SK-N-SH treated with all-trans-retinoic acid at 6 μM for 48 hours (cell line): ENCODE measurements at regions not wholly inside any gene's neighbourhood (a gene's known extent, or its start where the extent isn't known, plus 50 kb on each side); places are given as distances from the start of the nearest gene placed in this dataset.
"Not testable (repeated sequence)": the region's sequence is repeated elsewhere in the genome, so short reads cannot be mapped to it uniquely, and the experiment has no call there.

Experiments
- ATAC-seq: fragments of 200-7000 bp; cut with Tn5 transposase; 3 replicates; pipeline ENCODE4 v1.9.1; 2020; ENCODE audit warnings: mild to moderate bottlenecking, moderate library complexity
- CREB5 ChIP-seq: fragments of 250-450 bp; sonication (Bioruptor Pico); IDR thresholded peaks from 2 replicates; pipeline ENCODE4 v1.5.1; 2020; ENCODE audit warnings: low read depth, mild to moderate bottlenecking, moderate library complexity
- CSDC2 ChIP-seq: fragments of 250-450 bp; sonication (Bioruptor Pico); IDR thresholded peaks from 2 replicates; pipeline ENCODE4 v1.5.0; 2020; ENCODE audit warnings: mild to moderate bottlenecking, moderate library complexity
- CSRNP3 ChIP-seq: fragments of 250-450 bp; sonication (Bioruptor Pico); IDR thresholded peaks from 2 replicates; pipeline ENCODE4 v1.5.1; 2021; ENCODE audit warnings: mild to moderate bottlenecking, moderate library complexity
- ESRRG ChIP-seq: fragments of 250-450 bp; sonication (Bioruptor Pico); IDR thresholded peaks from 2 replicates; pipeline ENCODE4 v1.6.1; 2021; ENCODE audit warnings: mild to moderate bottlenecking
- OSR1 ChIP-seq: fragments of 250-450 bp; sonication (Bioruptor Pico); IDR thresholded peaks from 2 replicates; pipeline ENCODE4 v1.8.0; 2022; ENCODE audit warnings: moderate library complexity, mild to moderate bottlenecking, inconsistent platforms
- PATZ1 ChIP-seq: fragments of 250-450 bp; sonication (Bioruptor Pico); IDR thresholded peaks from 2 replicates; pipeline ENCODE4 v1.8.0; 2020; ENCODE audit warnings: mild to moderate bottlenecking, moderate library complexity, borderline replicate concordance
- PPARA ChIP-seq: fragments of 250-450 bp; sonication (Bioruptor Pico); IDR thresholded peaks from 2 replicates; pipeline ENCODE4 v1.5.0; 2020; ENCODE audit warnings: mild to moderate bottlenecking, borderline replicate concordance
- RARB ChIP-seq: fragments of 250-450 bp; sonication (Bioruptor Pico); IDR thresholded peaks from 2 replicates; pipeline ENCODE4 v1.8.0; 2021; ENCODE audit warnings: mild to moderate bottlenecking, moderate library complexity
- SNAI2 ChIP-seq: fragments of 250-450 bp; sonication (Bioruptor Pico); IDR thresholded peaks from 2 replicates; pipeline ENCODE4 v1.5.0; 2020; ENCODE audit warnings: mild to moderate bottlenecking, moderate library complexity
- TOX ChIP-seq: fragments of 250-450 bp; sonication (Bioruptor Pico); IDR thresholded peaks from 2 replicates; pipeline ENCODE4 v1.8.0; 2021; ENCODE audit warnings: mild to moderate bottlenecking, moderate library complexity, borderline replicate concordance
- ZFP3 ChIP-seq: fragments of 250-450 bp; sonication (Bioruptor Pico); IDR thresholded peaks from 2 replicates; pipeline ENCODE4 v1.5.0; 2020; ENCODE audit warnings: mild to moderate bottlenecking, moderate library complexity
- ZFP30 ChIP-seq: fragments of 450-650 bp; formaldehyde crosslinking; IDR thresholded peaks from 2 replicates; pipeline ENCODE4 v1.5.0; 2022; ENCODE audit warnings: mild to moderate bottlenecking, moderate library complexity
- ZNF565 ChIP-seq: fragments of 450-650 bp; formaldehyde crosslinking; conservative IDR thresholded peaks from 2 replicates; pipeline ENCODE4 v1.5.0; 2020; ENCODE audit warnings: low read depth, mild to moderate bottlenecking, moderate library complexity
- ZNF70 ChIP-seq: fragments of 450-650 bp; formaldehyde crosslinking; IDR thresholded peaks from 2 replicates; pipeline ENCODE4 v1.5.0; 2020; ENCODE audit warnings: mild to moderate bottlenecking, moderate library complexity
- ZNF8 ChIP-seq: fragments of 450-650 bp; formaldehyde crosslinking; IDR thresholded peaks from 2 replicates; pipeline ENCODE4 v1.5.0; 2020; ENCODE audit warnings: mild to moderate bottlenecking, moderate library complexity
- TF ChIP-seq, protein P1 (sequence below): fragments of 250-450 bp; sonication (Bioruptor Pico); IDR thresholded peaks from 2 replicates; pipeline ENCODE4 v1.8.0; 2021; ENCODE audit warnings: low read depth, mild to moderate bottlenecking, moderate library complexity, borderline replicate concordance

- TF ChIP-seq OSR1 (no peak), SNAI2 (CRISPR knock-in tag) (no peak), ZNF70 (CRISPR knock-in tag) (no peak)
These were observed 136.6 kb upstream of the ATXN7L3B start (continued) for GRCh38 chr12:74401035-74401434.

GRCh38 chr12:74401966-74402365, 135.7 kb upstream of the ATXN7L3B start:
- TF ChIP-seq SNAI2 (CRISPR knock-in tag), result no peak
- no peak for TF ChIP-seq ZNF8 (CRISPR knock-in tag)
- no peak for TF ChIP-seq CREB5 (CRISPR knock-in tag)
- ATAC-seq, result no peak

GRCh38 chr12:74403221-74403470, 134.5 kb upstream of the ATXN7L3B start:
- not testable (repeated sequence) for ATAC-seq

DNA sequence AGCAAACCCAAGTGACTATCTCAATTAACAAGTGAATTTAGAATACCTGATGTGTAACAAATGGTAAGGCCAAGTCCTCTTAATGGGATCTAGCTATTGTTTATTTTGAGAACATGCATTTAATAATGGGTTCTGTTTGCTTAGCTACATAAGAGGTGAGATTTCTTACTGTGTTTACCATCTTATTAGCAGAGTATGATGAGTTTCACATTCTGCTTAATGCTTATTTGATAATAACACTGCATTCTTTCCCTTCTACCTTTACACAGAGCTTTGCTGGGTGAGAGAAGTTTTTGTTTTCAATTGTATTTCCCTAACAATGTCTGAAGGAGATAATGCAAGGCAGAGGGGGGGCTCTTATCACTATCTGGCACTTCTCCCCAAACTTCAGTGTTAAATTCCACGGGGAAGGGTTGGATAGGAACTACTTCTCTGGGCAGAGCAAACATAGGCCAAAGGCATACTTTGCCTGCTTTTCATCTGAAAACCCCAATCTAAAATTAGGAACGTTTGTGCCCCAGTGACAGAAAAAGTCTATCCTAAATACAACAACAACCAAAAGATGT, 129.0 kb upstream of the ATXN7L3B start:
- no peak for ATAC-seq

DNA sequence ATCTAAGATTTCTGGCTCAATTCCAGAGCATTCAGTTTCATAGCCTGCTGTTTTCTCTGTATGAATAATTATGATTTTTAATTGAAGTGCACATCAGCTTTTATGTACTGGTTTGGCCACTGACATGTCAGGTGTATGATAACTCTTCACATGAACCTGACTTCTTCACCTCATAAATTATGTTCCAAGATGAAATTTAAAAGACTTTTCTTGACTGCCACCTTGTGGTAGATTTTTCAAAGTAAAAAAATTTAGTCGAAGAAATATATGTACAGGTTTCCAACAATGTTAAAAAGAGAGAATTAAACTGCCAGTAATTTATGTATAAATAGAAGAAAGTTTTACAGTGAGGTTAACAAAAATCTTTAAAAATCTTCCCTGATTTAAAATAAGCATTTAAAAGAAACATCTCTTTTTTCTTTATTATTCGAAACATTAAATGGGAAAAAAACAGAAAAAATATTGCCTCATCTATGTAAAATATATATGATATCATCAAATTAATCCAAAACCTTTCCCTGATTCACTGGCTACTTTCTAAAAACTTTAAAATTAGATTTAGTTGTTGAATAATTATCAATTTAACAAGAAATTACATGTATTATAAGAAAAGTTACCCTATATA, 124.9 kb upstream of the ATXN7L3B start:
- no peak for TF ChIP-seq OSR1
- no peak for TF ChIP-seq PATZ1 (CRISPR knock-in tag)
- no peak for TF ChIP-seq CSDC2 (CRISPR knock-in tag)
- TF ChIP-seq ZNF8 (CRISPR knock-in tag), result no peak
- TF ChIP-seq, protein P1, sequence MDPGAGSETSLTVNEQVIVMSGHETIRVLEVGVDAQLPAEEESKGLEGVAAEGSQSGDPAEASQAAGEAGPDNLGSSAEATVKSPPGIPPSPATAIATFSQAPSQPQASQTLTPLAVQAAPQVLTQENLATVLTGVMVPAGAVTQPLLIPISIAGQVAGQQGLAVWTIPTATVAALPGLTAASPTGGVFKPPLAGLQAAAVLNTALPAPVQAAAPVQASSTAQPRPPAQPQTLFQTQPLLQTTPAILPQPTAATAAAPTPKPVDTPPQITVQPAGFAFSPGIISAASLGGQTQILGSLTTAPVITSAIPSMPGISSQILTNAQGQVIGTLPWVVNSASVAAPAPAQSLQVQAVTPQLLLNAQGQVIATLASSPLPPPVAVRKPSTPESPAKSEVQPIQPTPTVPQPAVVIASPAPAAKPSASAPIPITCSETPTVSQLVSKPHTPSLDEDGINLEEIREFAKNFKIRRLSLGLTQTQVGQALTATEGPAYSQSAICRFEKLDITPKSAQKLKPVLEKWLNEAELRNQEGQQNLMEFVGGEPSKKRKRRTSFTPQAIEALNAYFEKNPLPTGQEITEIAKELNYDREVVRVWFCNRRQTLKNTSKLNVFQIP (CRISPR knock-in tag), result no peak
- no peak for TF ChIP-seq TOX (CRISPR knock-in tag)
- TF ChIP-seq ESRRG, result no peak
- no peak for TF ChIP-seq ZNF565
- TF ChIP-seq CSRNP3 (CRISPR knock-in tag), result no peak
- TF ChIP-seq SNAI2 (CRISPR knock-in tag), result no peak
- TF ChIP-seq RARB (CRISPR knock-in tag), result no peak
- TF ChIP-seq ZNF70 (CRISPR knock-in tag), result no peak
- no peak for ATAC-seq

More for the DNA sequence above, 129.0 kb upstream of the ATXN7L3B start:
- TF ChIP-seq CREB5 (CRISPR knock-in tag) (no peak), ZFP30 (CRISPR knock-in tag) (no peak), PATZ1 (CRISPR knock-in tag) (no peak), PPARA (CRISPR knock-in tag) (no peak), SNAI2 (CRISPR knock-in tag) (no peak), CSRNP3 (CRISPR knock-in tag) (no peak), ZFP3 (CRISPR knock-in tag) (no peak)
